DLD1 (cell line): ENCODE measurements at regions not wholly inside any gene's neighbourhood (a gene's known extent, or its start where the extent isn't known, plus 50 kb on each side); places are given as distances from the start of the nearest gene placed in this dataset.

Experiments
- in situ Hi-C: cut with HindIII; loops from 2 replicates; pipeline ENCODE4 v1.10.0; 2017; ENCODE audit warnings: low sequenced_read_pairs

- in situ Hi-C loops, result loop anchor here (25.0 kb wide), 1 partner anchor 342 kb away; no protein-coding TSS in a partner anchor
These were observed 521.4 kb upstream of the JAG1 start for GRCh38 chr20:11195169-11195568.

- in situ Hi-C loops, result loop anchor here (25.0 kb wide), 1 partner anchor 341 kb away; no protein-coding TSS in a partner anchor
These were observed 522.2 kb upstream of the JAG1 start for GRCh38 chr20:11195899-11196558.

DNA sequence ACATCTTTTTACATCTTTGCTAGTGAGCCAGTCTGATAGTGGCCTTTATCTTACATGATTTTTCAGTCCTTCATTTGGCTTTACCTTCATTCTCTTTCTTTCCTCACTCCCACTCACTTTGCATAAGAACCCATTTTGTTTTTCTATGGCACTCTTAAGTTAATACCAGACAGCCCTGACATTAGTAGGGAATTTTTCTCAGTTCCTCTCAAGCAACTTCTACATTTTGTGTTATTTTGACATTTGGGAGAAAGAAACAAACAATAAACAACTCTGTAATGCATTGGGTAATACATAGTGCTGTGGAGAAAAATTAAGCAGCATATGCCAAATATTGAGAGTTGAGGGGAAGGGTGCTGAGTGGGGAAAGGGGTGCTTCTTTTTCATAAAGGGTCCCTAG is 524.1 kb upstream of the JAG1 start:
- in situ Hi-C loops, result loop anchor here (25.0 kb wide), 1 partner anchor 339 kb away; no protein-coding TSS in a partner anchor

DNA sequence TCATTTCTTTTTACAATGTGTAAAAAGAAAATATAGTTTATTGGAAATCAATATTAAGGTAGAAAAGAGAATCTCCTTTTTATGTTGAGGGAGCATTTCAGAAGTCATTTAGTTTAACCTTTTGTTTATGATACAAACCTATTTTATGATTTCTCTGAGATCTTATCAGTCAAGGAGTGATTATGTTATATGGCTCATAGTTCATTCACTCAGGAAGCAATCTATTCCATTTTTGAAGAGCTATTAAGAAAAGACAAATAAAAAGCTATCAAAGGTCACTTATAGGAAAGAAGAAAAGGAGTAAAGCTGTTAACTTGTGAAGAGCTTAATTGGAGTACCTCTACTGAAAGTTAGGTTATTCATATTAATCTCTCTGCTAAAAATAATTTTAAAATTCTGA is 526.6 kb upstream of the JAG1 start:
- in situ Hi-C loops, result no loop called here

- in situ Hi-C loops, result no loop called here
These were observed 531.3 kb upstream of the JAG1 start for GRCh38 chr20:11204926-11205768.

DNA sequence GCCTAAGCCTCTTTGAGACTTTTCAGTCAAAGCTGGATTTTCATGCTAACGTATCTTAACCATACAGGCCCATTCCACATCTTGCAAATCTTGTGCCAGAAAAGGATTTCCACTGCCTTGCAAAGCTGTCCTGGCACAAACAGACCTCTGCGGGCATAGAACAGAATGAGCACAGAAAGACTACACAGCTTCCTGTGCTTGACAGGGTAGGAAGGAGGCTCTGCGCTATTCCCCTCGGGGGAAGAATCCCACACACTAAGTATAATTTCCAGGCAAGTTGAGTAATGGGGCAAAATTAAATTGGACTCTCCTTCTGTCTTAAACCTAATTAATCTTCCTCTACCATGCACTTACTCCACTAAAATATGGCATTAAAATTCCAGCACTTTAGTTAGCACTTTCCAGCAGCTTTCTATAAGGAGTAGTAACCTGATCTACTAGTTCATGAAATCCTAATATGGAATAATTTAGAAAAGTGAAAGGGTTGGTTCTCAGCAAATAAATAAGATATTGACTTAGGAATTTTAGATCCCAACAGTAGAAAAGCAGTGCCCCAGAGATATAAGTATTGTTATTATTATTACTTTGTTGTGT is 532.1 kb upstream of the JAG1 start:
- in situ Hi-C loops, result no loop called here

DNA sequence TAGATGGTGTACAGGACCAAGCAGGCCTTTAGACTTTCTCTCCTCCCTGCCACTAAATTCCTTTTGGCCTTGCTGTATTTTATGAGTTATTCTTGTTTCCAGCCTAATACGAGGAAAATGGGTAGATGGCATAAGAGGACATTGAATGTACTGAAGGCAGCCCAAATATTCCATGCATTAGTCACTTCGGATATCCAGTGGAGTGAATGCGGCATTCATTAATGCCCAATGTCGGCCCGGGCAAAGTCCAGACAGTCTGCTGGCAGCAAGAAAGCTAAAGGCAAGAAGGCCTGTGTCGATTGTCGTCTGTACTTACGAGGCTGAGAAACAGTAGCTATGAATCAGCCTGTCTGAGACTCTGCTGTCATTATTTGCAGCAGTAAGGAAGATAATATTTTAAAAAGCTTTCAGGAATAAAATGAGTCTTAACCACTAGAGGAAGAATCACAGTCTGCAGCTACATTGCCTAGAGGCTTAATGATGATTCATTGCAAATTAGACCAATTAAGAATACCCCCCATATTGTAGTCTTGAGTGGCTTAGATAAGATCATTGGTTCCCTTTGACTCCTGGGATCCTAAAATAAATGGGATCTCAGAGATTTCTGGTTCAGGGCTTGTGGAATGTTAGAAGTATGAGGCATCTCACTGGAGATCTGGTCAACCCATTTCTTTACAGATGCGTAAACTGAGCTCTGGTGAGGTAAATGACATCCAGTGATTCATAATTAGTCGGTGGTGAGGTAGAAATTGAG is 534.1 kb upstream of the JAG1 start:
- in situ Hi-C loops, result no loop called here

GRCh38 chr20:11210611-11211010 is 536.8 kb upstream of the JAG1 start:
- in situ Hi-C loops, result no loop called here

- in situ Hi-C loops, result no loop called here
These were observed 538.5 kb upstream of the JAG1 start for GRCh38 chr20:11212272-11212671.

DNA sequence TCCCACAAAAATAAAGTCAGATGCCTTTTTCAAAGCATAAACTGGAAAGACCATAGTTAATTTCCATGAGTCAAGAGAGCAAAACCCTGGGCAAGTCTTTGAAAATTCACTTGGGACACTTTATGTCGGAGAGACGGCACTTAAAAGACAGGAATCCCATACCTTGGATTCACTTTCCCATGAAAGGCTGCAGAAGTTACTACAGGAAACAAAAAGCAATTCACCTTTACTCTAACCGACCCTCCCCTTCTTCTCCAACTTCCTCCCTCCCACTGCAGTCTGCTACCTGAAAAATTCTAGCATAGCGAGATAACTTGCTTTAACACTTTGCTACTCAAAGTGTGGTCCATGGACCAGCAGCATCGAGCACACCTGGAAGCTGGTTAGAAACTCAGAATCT is 539.1 kb upstream of the JAG1 start:
- in situ Hi-C loops, result no loop called here

DNA sequence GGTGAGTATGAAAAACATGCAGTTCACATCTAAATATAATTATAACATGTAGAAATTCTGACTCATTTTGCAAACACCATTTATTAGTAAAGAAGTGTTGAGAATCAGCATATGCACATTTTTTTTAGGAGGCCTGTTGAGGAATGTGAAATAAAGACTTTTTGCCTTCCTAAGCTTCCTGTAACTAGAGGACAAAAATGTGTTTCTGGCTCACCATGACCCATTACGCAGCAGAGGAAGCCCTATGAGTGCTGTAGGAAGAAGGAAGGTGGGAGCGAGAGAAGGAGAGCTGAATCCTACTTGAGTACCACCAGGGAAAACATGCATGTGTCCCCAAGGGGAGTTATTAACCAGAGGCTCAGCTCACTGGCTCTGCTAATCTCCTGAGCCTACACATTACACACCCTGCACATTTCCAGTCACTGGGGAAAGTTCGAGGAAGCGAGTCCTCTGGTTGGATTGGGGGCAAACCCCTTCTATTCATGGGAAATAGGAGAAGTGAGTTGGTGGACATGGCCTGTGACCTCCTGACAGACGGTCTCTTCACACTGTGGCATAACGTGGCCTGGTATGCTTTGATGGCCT is 540.5 kb upstream of the JAG1 start:
- in situ Hi-C loops, result no loop called here

DNA sequence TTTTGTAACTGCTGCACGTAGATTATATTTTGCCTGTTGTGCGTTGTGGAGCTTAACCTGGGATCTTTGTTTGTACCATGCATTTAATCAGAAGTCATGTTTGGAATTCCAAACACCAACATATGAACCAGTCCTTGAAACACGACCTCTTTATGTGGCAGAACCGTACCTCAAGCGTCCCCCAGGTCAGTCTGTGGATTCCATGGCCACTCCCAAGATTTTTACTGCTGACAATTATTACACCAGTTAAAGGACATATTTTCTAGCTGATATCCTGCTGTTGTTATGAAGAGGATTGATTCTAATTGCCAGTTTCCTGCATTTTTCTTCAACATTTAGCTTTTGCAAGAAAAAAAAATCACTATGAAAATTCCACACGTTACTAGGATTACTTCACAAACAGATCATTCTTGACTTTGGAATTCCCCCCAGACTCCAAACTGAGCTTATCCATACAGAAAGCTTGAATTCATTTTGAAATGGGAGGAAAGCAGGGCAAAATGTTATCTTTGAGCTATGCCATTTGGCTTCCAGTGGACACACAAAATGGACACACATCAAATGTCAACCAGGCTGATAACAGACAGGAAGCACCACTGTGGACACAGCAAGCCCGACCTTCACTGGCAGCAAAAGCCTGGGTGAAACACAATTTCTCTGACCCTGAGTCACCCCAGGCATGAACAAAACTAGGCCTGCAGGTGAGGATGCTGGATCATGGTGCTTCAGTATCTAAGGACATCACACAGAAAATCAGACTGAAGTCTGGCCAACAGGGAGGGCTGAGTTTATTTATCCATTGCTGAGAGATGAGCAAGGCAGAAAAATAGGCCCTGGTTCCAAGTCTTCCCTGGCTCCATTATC is 542.9 kb upstream of the JAG1 start:
- in situ Hi-C loops, result no loop called here

- in situ Hi-C loops, result no loop called here
These were observed 543.8 kb upstream of the JAG1 start for GRCh38 chr20:11217326-11218172.

- in situ Hi-C loops, result no loop called here
These were observed 544.4 kb upstream of the JAG1 start for GRCh38 chr20:11218173-11218680.

GRCh38 chr20:11219192-11219591 is 545.4 kb upstream of the JAG1 start:
- in situ Hi-C loops, result no loop called here

GRCh38 chr20:11221046-11221445 is 547.2 kb upstream of the JAG1 start:
- in situ Hi-C loops, result no loop called here

DNA sequence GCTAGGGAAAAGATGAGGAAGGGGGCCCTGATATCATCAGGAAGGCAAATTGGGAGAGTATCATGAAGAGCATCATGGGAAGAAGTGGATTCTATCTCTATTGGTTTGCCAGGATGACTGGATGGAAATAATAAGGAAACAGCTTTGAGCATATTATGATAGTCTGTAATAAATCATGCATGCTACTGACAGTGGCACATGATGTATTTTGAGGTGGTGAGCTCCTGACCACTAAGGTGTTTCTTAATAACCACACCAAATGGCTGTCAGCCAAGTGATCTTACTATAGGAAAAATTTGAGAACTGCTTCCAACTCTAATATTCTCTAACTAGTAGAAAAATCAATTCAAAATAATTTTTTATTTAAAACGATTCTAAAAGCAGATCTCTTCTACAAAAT is 548.4 kb upstream of the JAG1 start:
- in situ Hi-C loops, result no loop called here

DNA sequence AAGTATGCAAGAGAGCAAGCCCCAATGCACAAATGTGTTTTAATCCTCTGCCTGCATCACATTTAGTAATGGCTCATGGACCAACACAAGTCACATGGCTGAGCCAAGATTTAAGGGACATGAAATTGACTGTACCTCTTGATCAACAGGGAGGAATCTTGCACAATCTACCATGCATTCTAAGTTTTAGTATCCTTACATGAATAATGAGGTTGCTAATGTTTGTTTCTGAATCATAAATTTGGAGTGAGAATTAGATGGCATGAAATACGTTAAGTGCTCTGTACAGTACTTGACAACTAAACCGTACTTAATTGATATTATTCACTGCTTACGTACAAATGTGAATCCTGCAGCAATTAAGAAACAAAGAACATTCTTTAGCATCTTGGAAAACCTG is 553.8 kb upstream of the JAG1 start:
- in situ Hi-C loops, result no loop called here

GRCh38 chr20:11229772-11230171 is 556.0 kb upstream of the JAG1 start:
- in situ Hi-C loops, result no loop called here
